ENCODE measurements at regions not wholly inside any gene's neighbourhood (a gene's known extent, or its start where the extent isn't known, plus 50 kb on each side); places are given as distances from the start of the nearest gene placed in this dataset.

DNA sequence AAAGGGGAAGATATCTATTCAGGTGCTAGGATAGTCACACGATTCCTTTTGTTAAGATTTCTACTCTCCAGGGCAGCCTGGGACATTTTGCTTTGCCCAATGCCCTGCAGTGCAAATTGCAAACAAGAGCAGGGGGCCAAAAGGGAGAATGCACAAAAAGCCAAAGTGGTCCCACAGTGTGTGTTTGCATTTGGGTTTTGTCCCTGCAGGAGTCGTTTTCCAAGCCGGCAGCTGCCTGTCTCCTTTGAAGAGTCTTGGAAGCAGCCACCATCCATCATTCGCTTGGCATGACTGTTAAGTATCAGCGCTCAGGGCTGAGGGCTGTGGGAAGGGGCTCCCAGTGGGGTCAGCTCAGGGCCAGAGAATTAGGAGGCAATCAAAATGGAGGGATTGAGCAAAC, 184.7 kb downstream of the MIAT start:
- no peak overlapping the region for H3K27ac ChIP-seq (ENCODE audit: low read length)
- no peak overlapping the region for H3K9ac ChIP-seq (ENCODE audit: low read length in 2 of 2)
- no peaks in the 10 kb centered on the region for H3K36me3 ChIP-seq (ENCODE audit: control insufficient read depth in 2 of 2, insufficient read depth in 2 of 2, low read length in 2 of 2)
- H3K4me3 ChIP-seq (ENCODE audit: low read length in 2 of 2), result no peak overlapping the region
- H3K27me3 ChIP-seq (ENCODE audit: control insufficient read depth in 1 of 2, insufficient read depth in 2 of 2, low read length in 2 of 2), result no peaks in the 10 kb centered on the region
- H3K4me1 ChIP-seq (ENCODE audit: control insufficient read depth, insufficient read depth, low read length), result peaks cover 4% of the 10 kb centered on the region
- H3K9me3 ChIP-seq (ENCODE audit: control insufficient read depth in 2 of 2, low read length in 2 of 2), result no peaks in the 10 kb centered on the region

DNA sequence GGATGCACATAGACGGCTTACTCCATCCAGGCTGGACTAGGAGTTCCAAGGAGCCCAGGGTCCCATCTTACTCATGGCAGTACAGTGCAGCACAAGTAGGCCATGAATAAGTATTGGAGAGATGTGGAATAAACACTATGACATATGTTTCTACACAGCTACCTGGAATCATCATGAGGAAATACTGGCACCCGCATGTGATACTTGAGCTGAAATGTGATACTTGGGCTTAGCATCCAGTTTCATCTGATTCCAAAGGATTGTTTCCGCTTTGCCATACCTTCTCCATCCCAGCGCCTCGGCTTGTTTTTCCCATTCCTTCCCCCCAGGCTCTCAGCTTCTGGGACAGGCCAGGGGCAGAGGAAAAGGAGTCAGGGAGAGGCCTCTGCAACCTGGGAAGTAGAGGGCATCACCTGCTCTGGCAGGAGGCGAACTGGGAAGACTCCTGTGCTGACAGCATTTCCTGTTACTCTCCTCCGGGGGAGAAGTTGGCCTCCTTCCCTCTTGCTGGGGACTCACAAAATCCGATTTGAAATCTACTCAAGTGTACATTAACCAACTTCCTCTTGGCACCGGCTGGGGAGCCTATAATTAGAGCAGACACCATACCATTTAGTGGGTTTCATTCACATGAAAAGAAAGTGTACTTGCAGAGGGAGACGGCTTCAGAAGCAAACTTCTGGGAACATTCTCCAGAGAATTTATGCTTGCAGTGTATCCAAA, 187.8 kb downstream of the MIAT start:
- Histone ChIP-seq H3K27ac (ENCODE audit: low read length) (no peak overlapping the region), H3K4me1 (ENCODE audit: control insufficient read depth, insufficient read depth, low read length) (peaks cover 4% of the 10 kb centered on the region), H3K36me3 (ENCODE audit: control insufficient read depth in 2 of 2, insufficient read depth in 2 of 2, low read length in 2 of 2) (no peaks in the 10 kb centered on the region), H3K27me3 (ENCODE audit: control insufficient read depth in 1 of 2, insufficient read depth in 2 of 2, low read length in 2 of 2) (no peaks in the 10 kb centered on the region), H3K9me3 (ENCODE audit: control insufficient read depth in 2 of 2, low read length in 2 of 2) (no peaks in the 10 kb centered on the region), H3K4me3 (ENCODE audit: low read length in 2 of 2) (no peak overlapping the region), H3K9ac (ENCODE audit: low read length in 2 of 2) (no peak overlapping the region)

GRCh38 chr22:26846076-26846475, 188.7 kb downstream of the MIAT start:
- Histone ChIP-seq H3K9me3 (ENCODE audit: control insufficient read depth in 2 of 2, low read length in 2 of 2) (no peaks in the 10 kb centered on the region), H3K27ac (ENCODE audit: low read length) (no peak overlapping the region), H3K9ac (ENCODE audit: low read length in 2 of 2) (no peak overlapping the region), H3K36me3 (ENCODE audit: control insufficient read depth in 2 of 2, insufficient read depth in 2 of 2, low read length in 2 of 2) (no peaks in the 10 kb centered on the region), H3K4me1 (ENCODE audit: control insufficient read depth, insufficient read depth, low read length) (peaks cover 4% of the 10 kb centered on the region), H3K4me3 (ENCODE audit: low read length in 2 of 2) (no peak overlapping the region), H3K27me3 (ENCODE audit: control insufficient read depth in 1 of 2, insufficient read depth in 2 of 2, low read length in 2 of 2) (no peaks in the 10 kb centered on the region)

DNA sequence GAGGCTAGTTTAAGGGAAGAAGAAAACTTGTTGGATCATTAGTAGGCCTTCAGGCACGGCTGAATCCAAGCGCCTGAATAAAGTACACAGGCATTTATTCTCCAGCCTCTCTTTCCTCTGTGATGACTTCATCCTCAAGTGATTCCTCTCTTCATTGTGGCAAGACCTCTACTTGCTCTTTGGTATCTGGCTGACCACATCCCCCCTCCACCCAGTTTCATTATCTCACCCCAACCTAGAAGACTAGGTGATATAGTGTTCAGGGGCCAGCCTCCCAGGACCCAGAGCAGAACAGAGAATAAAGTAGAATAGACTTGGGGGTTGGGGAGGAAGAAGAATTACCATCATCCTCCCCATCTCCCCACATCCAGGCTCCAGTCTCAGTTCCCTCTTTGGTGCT, 189.3 kb downstream of the MIAT start:
- no peaks in the 10 kb centered on the region for H3K9me3 ChIP-seq (ENCODE audit: control insufficient read depth in 2 of 2, low read length in 2 of 2)
- H3K9ac ChIP-seq (ENCODE audit: low read length in 2 of 2), result no peak overlapping the region
- H3K4me1 ChIP-seq (ENCODE audit: control insufficient read depth, insufficient read depth, low read length), result peaks cover 4% of the 10 kb centered on the region
- H3K27ac ChIP-seq (ENCODE audit: low read length), result no peak overlapping the region
- no peaks in the 10 kb centered on the region for H3K27me3 ChIP-seq (ENCODE audit: control insufficient read depth in 1 of 2, insufficient read depth in 2 of 2, low read length in 2 of 2)
- no peaks in the 10 kb centered on the region for H3K36me3 ChIP-seq (ENCODE audit: control insufficient read depth in 2 of 2, insufficient read depth in 2 of 2, low read length in 2 of 2)
- H3K4me3 ChIP-seq (ENCODE audit: low read length in 2 of 2), result no peak overlapping the region

DNA sequence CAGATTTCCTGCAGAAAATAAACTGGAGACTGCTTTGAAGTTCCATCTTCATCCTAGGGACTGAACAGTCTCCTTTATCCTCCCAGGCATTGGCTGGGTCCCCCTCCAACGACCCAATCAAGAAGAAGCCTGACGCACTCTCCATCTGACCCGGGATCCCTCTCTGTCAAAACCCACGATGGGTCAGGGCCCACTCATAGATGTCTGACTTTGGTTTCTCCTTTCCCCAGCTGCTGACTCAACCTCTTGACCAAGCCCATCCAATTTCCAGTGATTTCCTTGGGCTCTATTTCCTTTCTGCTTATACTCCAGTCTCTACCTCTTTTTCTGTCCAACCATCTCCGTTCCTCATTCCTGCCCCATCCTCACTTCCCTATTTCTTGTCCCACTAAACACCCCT, 189.7 kb downstream of the MIAT start:
- H3K4me3 ChIP-seq (ENCODE audit: low read length in 2 of 2), result no peak overlapping the region
- H3K27me3 ChIP-seq (ENCODE audit: control insufficient read depth in 1 of 2, insufficient read depth in 2 of 2, low read length in 2 of 2), result no peaks in the 10 kb centered on the region
- no peak overlapping the region for H3K27ac ChIP-seq (ENCODE audit: low read length)
- H3K9ac ChIP-seq (ENCODE audit: low read length in 2 of 2), result no peak overlapping the region
- H3K9me3 ChIP-seq (ENCODE audit: control insufficient read depth in 2 of 2, low read length in 2 of 2), result no peaks in the 10 kb centered on the region
- H3K36me3 ChIP-seq (ENCODE audit: control insufficient read depth in 2 of 2, insufficient read depth in 2 of 2, low read length in 2 of 2), result no peaks in the 10 kb centered on the region
- H3K4me1 ChIP-seq (ENCODE audit: control insufficient read depth, insufficient read depth, low read length), result peaks cover 4% of the 10 kb centered on the region

GRCh38 chr22:26847816-26848215, 190.4 kb downstream of the MIAT start:
- Histone ChIP-seq H3K27ac (ENCODE audit: low read length) (no peak overlapping the region), H3K9me3 (ENCODE audit: control insufficient read depth in 2 of 2, low read length in 2 of 2) (no peaks in the 10 kb centered on the region), H3K9ac (ENCODE audit: low read length in 2 of 2) (no peak overlapping the region)

GRCh38 chr22:26848244-26848920, 191.0 kb downstream of the MIAT start:
- no peak overlapping the region for H3K9ac ChIP-seq (ENCODE audit: low read length in 2 of 2)
- H3K27ac ChIP-seq (ENCODE audit: low read length), result no peak overlapping the region
- H3K4me3 ChIP-seq (ENCODE audit: low read length in 2 of 2), result no peak overlapping the region
- H3K9me3 ChIP-seq (ENCODE audit: control insufficient read depth in 2 of 2, low read length in 2 of 2), result no peaks in the 10 kb centered on the region
- H3K27me3 ChIP-seq (ENCODE audit: control insufficient read depth in 1 of 2, insufficient read depth in 2 of 2, low read length in 2 of 2), result no peaks in the 10 kb centered on the region
- H3K36me3 ChIP-seq (ENCODE audit: control insufficient read depth in 2 of 2, insufficient read depth in 2 of 2, low read length in 2 of 2), result no peaks in the 10 kb centered on the region
- peaks cover 4% of the 10 kb centered on the region for H3K4me1 ChIP-seq (ENCODE audit: control insufficient read depth, insufficient read depth, low read length)

More at GRCh38 chr22:26847816-26848215, 190.4 kb downstream of the MIAT start:
- Histone ChIP-seq H3K4me3 (ENCODE audit: low read length in 2 of 2) (no peak overlapping the region), H3K36me3 (ENCODE audit: control insufficient read depth in 2 of 2, insufficient read depth in 2 of 2, low read length in 2 of 2) (no peaks in the 10 kb centered on the region), H3K27me3 (ENCODE audit: control insufficient read depth in 1 of 2, insufficient read depth in 2 of 2, low read length in 2 of 2) (no peaks in the 10 kb centered on the region), H3K4me1 (ENCODE audit: control insufficient read depth, insufficient read depth, low read length) (peaks cover 4% of the 10 kb centered on the region)

- no peak overlapping the region for H3K4me3 ChIP-seq (ENCODE audit: low read length in 2 of 2)
- no peaks in the 10 kb centered on the region for H3K9me3 ChIP-seq (ENCODE audit: control insufficient read depth in 2 of 2, low read length in 2 of 2)
- H3K27ac ChIP-seq (ENCODE audit: low read length), result no peak overlapping the region
- no peak overlapping the region for H3K9ac ChIP-seq (ENCODE audit: low read length in 2 of 2)
- no peaks in the 10 kb centered on the region for H3K27me3 ChIP-seq (ENCODE audit: control insufficient read depth in 1 of 2, insufficient read depth in 2 of 2, low read length in 2 of 2)
- no peaks in the 10 kb centered on the region for H3K36me3 ChIP-seq (ENCODE audit: control insufficient read depth in 2 of 2, insufficient read depth in 2 of 2, low read length in 2 of 2)
- H3K4me1 ChIP-seq (ENCODE audit: control insufficient read depth, insufficient read depth, low read length), result peaks cover 4% of the 10 kb centered on the region
These were observed 192.2 kb downstream of the MIAT start for GRCh38 chr22:26849575-26849974.

DNA sequence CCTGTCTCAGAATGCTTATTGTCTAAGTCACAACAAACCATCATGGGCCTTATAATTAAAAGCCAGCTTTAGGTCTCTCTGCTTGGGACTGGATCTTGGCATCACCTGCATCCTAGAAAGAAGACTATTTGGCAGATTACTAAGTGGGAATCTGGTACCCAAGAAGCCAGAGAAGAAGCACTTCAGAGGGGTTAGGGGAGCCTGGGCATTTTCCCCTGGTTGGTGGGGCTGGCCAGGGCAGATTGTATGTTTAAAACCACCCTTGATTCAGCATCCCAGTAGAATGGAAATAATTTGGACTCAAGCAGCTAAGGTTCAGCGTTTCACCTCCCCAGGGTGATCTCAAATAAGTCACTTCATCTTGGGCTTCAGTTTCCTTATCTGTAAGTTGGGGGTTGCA, 193.7 kb downstream of the MIAT start:
- Histone ChIP-seq H3K4me1 (ENCODE audit: control insufficient read depth, insufficient read depth, low read length) (no peaks in the 10 kb centered on the region), H3K36me3 (ENCODE audit: control insufficient read depth in 2 of 2, insufficient read depth in 2 of 2, low read length in 2 of 2) (no peaks in the 10 kb centered on the region), H3K27me3 (ENCODE audit: control insufficient read depth in 1 of 2, insufficient read depth in 2 of 2, low read length in 2 of 2) (no peaks in the 10 kb centered on the region), H3K9me3 (ENCODE audit: control insufficient read depth in 2 of 2, low read length in 2 of 2) (no peaks in the 10 kb centered on the region), H3K4me3 (ENCODE audit: low read length in 2 of 2) (no peak overlapping the region), H3K9ac (ENCODE audit: low read length in 2 of 2) (no peak overlapping the region), H3K27ac (ENCODE audit: low read length) (no peak overlapping the region)

GRCh38 chr22:26852176-26852575, 194.8 kb downstream of the MIAT start:
- no peaks in the 10 kb centered on the region for H3K9me3 ChIP-seq (ENCODE audit: control insufficient read depth in 2 of 2, low read length in 2 of 2)

DNA sequence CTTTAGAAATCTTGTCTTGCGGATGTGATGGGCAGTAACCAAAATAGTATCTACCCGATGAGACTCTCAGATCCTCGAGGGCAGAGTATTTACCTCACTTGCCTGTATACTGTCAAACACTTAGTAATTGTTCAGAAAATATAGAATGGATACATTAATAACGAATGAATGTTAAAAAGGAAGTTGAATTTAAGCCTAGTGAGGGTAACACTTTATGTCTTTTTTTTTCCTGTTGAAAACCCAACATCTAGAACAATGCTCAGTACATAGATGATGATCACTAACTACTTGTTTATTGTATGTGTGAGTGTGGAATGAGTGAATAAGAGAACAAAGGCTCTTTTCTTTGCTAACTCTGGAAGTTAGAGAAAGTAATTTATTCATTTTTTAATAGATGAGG, 195.7 kb downstream of the MIAT start:
- no peak overlapping the region for H3K9ac ChIP-seq (ENCODE audit: low read length in 2 of 2)
- H3K9me3 ChIP-seq (ENCODE audit: control insufficient read depth in 2 of 2, low read length in 2 of 2), result no peaks in the 10 kb centered on the region
- no peak overlapping the region for H3K27ac ChIP-seq (ENCODE audit: low read length)
- no peak overlapping the region for H3K4me3 ChIP-seq (ENCODE audit: low read length in 2 of 2)
- no peaks in the 10 kb centered on the region for H3K4me1 ChIP-seq (ENCODE audit: control insufficient read depth, insufficient read depth, low read length)
- no peaks in the 10 kb centered on the region for H3K27me3 ChIP-seq (ENCODE audit: control insufficient read depth in 1 of 2, insufficient read depth in 2 of 2, low read length in 2 of 2)
- no peaks in the 10 kb centered on the region for H3K36me3 ChIP-seq (ENCODE audit: control insufficient read depth in 2 of 2, insufficient read depth in 2 of 2, low read length in 2 of 2)

More at GRCh38 chr22:26852176-26852575, 194.8 kb downstream of the MIAT start:
- H3K9ac ChIP-seq (ENCODE audit: low read length in 2 of 2), result no peak overlapping the region
- H3K27me3 ChIP-seq (ENCODE audit: control insufficient read depth in 1 of 2, insufficient read depth in 2 of 2, low read length in 2 of 2), result no peaks in the 10 kb centered on the region
- no peak overlapping the region for H3K27ac ChIP-seq (ENCODE audit: low read length)
- no peaks in the 10 kb centered on the region for H3K36me3 ChIP-seq (ENCODE audit: control insufficient read depth in 2 of 2, insufficient read depth in 2 of 2, low read length in 2 of 2)
- no peak overlapping the region for H3K4me3 ChIP-seq (ENCODE audit: low read length in 2 of 2)
- H3K4me1 ChIP-seq (ENCODE audit: control insufficient read depth, insufficient read depth, low read length), result no peaks in the 10 kb centered on the region

All from stomach smooth muscle (tissue), 2 donors.